Neuron (in vitro differentiated cells): ENCODE measurements at regions not wholly inside any gene's neighbourhood (a gene's known extent, or its start where the extent isn't known, plus 50 kb on each side); places are given as distances from the start of the nearest gene placed in this dataset.

Source experiments
- H2AFZ ChIP-seq: one replicate; pipeline ENCODE4 v1.6.1; 2013; ENCODE audit warnings: low read depth, mild to moderate bottlenecking, inconsistent platforms, low read length, moderate library complexity
- H3K27me3 ChIP-seq: one replicate; pipeline ENCODE4 v1.6.1; 2013; ENCODE audit warnings: low read length; ENCODE audit not compliant: insufficient read depth
- H3K36me3 ChIP-seq: one replicate; pipeline ENCODE4 v1.6.1; 2013; ENCODE audit warnings: low read length; ENCODE audit not compliant: insufficient read depth
- H3K4me1 ChIP-seq: one replicate; pipeline ENCODE4 v1.6.1; 2013; ENCODE audit warnings: low read length; ENCODE audit not compliant: insufficient read depth
- H3K4me3 ChIP-seq: 2 replicates; pipeline ENCODE4 v1.5.1; 2013; ENCODE audit warnings: mild to moderate bottlenecking, low read length, moderate library complexity
- H3K9me3 ChIP-seq: one replicate; pipeline ENCODE4 v1.6.1; 2013; ENCODE audit warnings: low read length

DNA sequence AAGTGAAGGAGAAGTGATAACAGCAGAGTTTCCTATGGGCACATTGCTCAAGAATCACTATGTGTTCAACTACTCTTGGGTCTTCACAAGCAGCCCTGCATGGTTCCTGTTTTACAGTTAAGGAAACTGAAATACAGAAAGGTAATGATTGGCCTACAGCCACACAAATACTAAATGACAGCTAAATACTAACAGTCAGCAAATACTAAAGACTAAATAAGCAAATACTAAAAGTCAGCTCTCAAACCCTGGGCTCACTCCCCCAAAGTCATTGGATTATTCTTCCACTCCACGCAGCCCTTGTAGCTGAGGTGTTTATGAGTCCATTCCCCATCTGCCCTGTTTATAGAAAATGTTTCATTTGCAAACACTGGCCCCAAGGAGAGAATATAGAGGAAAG lies 372.7 kb upstream of the CDH11 start:
- Histone ChIP-seq H3K27me3 (no peaks in the 10 kb centered on the region), H2AFZ (no peak overlapping the region), H3K9me3 (no peaks in the 10 kb centered on the region), H3K4me1 (no peaks in the 10 kb centered on the region), H3K4me3 (no peak overlapping the region), H3K36me3 (no peaks in the 10 kb centered on the region)

GRCh38 chr16:65494080-65494479 lies 372.2 kb upstream of the CDH11 start:
- no peaks in the 10 kb centered on the region for H3K27me3 ChIP-seq
- no peaks in the 10 kb centered on the region for H3K36me3 ChIP-seq
- H2AFZ ChIP-seq: no peak overlapping the region
- no peak overlapping the region for H3K4me3 ChIP-seq
- no peaks in the 10 kb centered on the region for H3K9me3 ChIP-seq
- no peaks in the 10 kb centered on the region for H3K4me1 ChIP-seq

GRCh38 chr16:65490286-65490685 lies 368.4 kb upstream of the CDH11 start:
- no peaks in the 10 kb centered on the region for H3K4me1 ChIP-seq
- no peak overlapping the region for H2AFZ ChIP-seq
- H3K36me3 ChIP-seq: no peaks in the 10 kb centered on the region
- H3K9me3 ChIP-seq: no peaks in the 10 kb centered on the region
- no peak overlapping the region for H3K4me3 ChIP-seq
- H3K27me3 ChIP-seq: no peaks in the 10 kb centered on the region

- Histone ChIP-seq H3K4me3 (no peak overlapping the region), H3K9me3 (no peaks in the 10 kb centered on the region), H3K4me1 (no peaks in the 10 kb centered on the region), H2AFZ (no peak overlapping the region), H3K36me3 (no peaks in the 10 kb centered on the region), H3K27me3 (no peaks in the 10 kb centered on the region)
Observed at GRCh38 chr16:65489531-65490023, 367.7 kb upstream of the CDH11 start.

DNA sequence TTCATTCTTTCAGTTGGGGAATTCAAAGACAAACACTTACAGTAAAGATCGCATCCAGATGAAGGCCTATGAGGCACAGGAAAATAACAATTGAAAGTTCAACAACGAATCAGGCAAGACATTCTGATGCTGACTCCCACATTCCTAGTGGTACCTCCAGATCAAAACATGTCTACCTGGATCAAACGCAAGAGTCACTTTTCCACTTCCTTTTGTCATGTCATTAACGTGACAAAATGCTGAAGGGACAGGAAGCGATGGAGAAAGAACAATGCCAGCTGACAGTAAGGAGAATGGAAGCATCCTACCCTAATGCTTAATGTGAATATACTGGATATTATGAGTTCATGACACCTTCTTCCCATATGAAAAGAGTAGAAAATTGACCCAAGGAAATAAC lies 365.4 kb upstream of the CDH11 start:
- H3K36me3 ChIP-seq: no peaks in the 10 kb centered on the region
- H3K9me3 ChIP-seq: no peaks in the 10 kb centered on the region
- no peak overlapping the region for H2AFZ ChIP-seq
- no peak overlapping the region for H3K4me3 ChIP-seq
- no peaks in the 10 kb centered on the region for H3K4me1 ChIP-seq
- H3K27me3 ChIP-seq: no peaks in the 10 kb centered on the region

DNA sequence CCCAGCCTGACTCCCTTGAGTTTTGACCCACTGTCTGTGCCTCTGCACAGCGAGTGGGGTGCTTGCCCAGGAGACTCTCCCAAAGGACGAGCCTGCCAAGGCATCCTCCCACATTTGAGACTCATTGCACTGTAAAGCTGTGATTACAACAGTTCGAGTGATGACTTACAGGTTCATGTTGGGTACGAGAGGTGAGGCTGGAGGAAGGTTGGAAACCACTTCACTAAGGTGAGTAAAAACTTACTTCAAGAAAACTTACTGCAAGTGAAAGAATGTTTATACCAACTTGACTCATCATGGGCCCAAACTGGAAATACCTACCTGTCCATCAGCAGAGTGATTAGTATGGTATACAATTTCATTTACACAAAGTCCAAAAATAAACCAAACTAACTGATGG lies 360.1 kb upstream of the CDH11 start:
- Histone ChIP-seq H3K9me3 (no peaks in the 10 kb centered on the region), H2AFZ (no peak overlapping the region), H3K27me3 (peaks cover 2% of the 10 kb centered on the region), H3K4me3 (no peak overlapping the region), H3K4me1 (no peaks in the 10 kb centered on the region), H3K36me3 (no peaks in the 10 kb centered on the region)

- Histone ChIP-seq H3K9me3 (no peaks in the 10 kb centered on the region), H2AFZ (no peak overlapping the region), H3K4me1 (no peaks in the 10 kb centered on the region), H3K36me3 (no peaks in the 10 kb centered on the region), H3K27me3 (peaks cover 2% of the 10 kb centered on the region), H3K4me3 (no peak overlapping the region)
Observed at GRCh38 chr16:65480281-65481091, 358.6 kb upstream of the CDH11 start.

DNA sequence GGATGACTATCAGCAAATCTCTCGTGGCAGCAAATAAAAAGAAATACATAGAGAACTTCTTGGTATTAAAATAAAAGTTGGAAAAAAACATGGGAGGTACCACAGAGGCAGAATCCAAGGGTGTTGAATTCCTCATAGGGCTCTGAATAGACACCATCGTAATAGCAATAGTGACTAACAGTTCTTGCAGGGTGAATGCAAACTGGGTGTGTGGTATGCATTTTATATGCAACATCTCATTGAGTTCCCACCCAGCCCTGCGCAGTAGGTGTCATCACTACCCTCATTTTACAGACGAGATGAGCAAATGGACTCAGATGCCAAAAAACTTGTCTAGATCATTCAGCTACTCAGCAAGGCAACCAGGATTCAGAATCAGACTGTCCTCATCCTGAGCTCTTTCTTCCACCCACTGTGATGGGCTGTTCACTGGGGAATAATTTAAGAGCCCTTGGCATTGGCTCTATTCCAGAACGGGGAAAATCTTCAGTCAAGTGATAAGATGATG lies 354.6 kb upstream of the CDH11 start:
- Histone ChIP-seq H3K27me3 (peaks cover 2% of the 10 kb centered on the region), H2AFZ (no peak overlapping the region), H3K9me3 (no peaks in the 10 kb centered on the region), H3K4me3 (no peak overlapping the region), H3K4me1 (no peaks in the 10 kb centered on the region), H3K36me3 (no peaks in the 10 kb centered on the region)

- no peaks in the 10 kb centered on the region for H3K9me3 ChIP-seq
- no peak overlapping the region for H3K4me3 ChIP-seq
- H3K4me1 ChIP-seq: no peaks in the 10 kb centered on the region
- no peak overlapping the region for H2AFZ ChIP-seq
- H3K36me3 ChIP-seq: no peaks in the 10 kb centered on the region
- no peaks in the 10 kb centered on the region for H3K27me3 ChIP-seq
Observed at GRCh38 chr16:65473699-65474098, 351.8 kb upstream of the CDH11 start.

DNA sequence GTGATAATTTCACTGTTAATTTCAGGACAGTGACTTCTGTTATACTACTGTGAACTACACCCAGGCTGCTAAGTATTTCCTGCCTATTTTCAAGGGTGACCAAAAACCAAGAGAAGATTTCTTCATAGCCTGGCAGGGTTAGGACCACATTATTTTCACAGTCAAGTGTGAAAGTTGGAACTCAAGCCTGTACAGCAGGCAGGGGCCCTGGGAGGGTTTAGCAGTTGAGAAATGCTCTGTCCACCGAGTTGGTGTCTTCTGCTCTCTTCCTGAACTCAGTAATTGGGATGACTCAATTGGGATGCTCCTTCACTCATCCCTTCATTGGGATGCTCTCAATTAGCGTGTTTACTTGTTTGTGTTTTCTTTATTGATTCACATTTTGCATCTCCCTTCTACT lies 347.3 kb upstream of the CDH11 start:
- Histone ChIP-seq H3K36me3 (no peaks in the 10 kb centered on the region), H3K4me1 (no peaks in the 10 kb centered on the region), H2AFZ (no peak overlapping the region), H3K27me3 (no peaks in the 10 kb centered on the region), H3K4me3 (no peak overlapping the region), H3K9me3 (no peaks in the 10 kb centered on the region)

DNA sequence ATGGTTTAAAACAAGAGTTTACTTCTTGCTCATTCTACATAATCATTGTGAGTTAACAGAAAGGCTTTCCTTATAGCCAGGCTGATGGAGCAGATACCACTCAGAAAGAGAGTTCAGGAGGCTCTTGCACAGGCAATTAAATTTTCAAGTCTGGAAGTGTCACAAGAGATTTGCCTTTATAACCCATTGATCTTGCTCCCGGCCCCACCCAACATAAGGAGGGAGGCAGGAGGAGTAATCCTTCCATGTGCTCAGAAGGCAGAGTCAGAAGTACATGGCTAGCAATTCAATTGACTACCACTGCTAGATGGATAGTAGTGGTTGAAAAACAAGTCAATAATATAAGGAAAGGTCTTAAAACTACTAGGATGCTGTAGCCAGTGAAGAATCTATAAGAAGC lies 346.3 kb upstream of the CDH11 start:
- Histone ChIP-seq H3K36me3 (no peaks in the 10 kb centered on the region), H3K27me3 (no peaks in the 10 kb centered on the region), H3K4me1 (no peaks in the 10 kb centered on the region), H3K9me3 (no peaks in the 10 kb centered on the region), H2AFZ (no peak overlapping the region), H3K4me3 (no peak overlapping the region)

DNA sequence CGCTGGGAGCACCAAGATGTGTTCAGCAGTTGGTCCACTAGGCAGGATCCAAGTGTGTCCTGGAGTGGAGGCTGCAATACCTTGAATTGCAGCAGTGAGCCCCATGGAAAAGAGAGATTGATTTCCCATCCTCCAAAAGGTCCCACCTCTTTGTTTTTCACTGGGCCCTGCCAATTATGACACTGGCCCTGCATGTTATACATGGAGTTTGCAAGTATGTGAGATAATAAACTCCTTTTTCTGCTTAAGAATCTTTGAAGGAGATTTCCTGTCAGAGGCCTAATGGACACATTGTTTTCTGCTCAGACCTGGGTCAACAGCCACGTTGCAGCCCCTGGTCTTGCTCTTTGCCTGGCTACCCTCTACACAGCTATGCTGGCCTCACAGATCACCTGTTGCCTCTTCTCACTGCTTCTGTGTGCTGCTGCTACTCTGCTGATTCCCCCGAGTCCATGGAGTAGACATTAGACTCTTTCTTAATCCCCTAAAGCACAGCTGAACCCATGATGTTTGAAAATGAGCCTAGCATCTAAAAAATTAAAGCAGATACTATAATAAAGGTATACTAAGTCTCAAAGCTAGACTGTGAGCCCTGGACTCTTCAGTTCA lies 341.9 kb upstream of the CDH11 start:
- no peaks in the 10 kb centered on the region for H3K27me3 ChIP-seq
- no peaks in the 10 kb centered on the region for H3K9me3 ChIP-seq
- no peak overlapping the region for H3K4me3 ChIP-seq
- H3K36me3 ChIP-seq: no peaks in the 10 kb centered on the region
- no peaks in the 10 kb centered on the region for H3K4me1 ChIP-seq
- H2AFZ ChIP-seq: no peak overlapping the region

DNA sequence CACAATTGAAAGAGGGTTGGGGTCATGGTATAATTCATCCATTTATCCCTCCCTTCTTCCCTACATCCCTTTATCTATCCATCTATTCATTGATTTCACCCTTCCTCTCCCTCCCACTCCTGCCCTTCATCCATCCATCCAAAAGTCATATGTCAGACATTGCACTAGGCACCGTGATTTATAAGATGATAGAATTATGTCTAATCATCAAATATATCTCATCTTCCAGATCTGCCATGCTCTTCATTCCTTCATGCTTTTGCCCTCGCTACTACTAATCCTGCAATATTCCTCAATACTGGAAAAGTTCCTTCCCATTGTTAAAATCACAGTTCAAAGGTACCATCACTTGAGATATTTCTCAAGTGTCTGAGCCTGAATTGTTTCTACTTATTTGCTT lies 335.2 kb upstream of the CDH11 start:
- no peaks in the 10 kb centered on the region for H3K36me3 ChIP-seq
- no peaks in the 10 kb centered on the region for H3K9me3 ChIP-seq
- no peak overlapping the region for H3K4me3 ChIP-seq
- no peak overlapping the region for H2AFZ ChIP-seq
- H3K27me3 ChIP-seq: no peaks in the 10 kb centered on the region
- H3K4me1 ChIP-seq: no peaks in the 10 kb centered on the region
